ENCODE measurements at regions not wholly inside any gene's neighbourhood (a gene's known extent, or its start where the extent isn't known, plus 50 kb on each side); places are given as distances from the start of the nearest gene placed in this dataset.

DNA sequence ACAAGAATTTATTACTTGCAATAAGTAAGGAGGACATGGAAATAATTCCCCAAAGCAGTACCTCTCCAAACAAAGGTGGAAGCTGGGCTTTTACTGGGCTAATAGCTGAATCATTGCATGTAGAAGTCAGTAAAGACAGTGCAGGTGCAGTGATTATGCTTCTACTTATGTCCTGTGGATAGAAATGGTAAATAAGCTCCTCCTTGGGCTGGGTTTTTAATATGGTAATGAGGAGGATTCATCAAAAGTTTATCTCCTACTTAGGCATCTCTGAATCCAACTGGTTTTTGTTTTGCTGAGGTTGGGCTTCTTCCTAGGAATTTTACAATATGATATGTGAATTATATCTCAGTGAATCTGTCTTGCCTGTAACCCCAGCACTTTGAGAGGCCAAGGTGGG lies 297.4 kb upstream of the MC4R start:
- TF ChIP-seq, protein P1, sequence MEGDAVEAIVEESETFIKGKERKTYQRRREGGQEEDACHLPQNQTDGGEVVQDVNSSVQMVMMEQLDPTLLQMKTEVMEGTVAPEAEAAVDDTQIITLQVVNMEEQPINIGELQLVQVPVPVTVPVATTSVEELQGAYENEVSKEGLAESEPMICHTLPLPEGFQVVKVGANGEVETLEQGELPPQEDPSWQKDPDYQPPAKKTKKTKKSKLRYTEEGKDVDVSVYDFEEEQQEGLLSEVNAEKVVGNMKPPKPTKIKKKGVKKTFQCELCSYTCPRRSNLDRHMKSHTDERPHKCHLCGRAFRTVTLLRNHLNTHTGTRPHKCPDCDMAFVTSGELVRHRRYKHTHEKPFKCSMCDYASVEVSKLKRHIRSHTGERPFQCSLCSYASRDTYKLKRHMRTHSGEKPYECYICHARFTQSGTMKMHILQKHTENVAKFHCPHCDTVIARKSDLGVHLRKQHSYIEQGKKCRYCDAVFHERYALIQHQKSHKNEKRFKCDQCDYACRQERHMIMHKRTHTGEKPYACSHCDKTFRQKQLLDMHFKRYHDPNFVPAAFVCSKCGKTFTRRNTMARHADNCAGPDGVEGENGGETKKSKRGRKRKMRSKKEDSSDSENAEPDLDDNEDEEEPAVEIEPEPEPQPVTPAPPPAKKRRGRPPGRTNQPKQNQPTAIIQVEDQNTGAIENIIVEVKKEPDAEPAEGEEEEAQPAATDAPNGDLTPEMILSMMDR (IDR thresholded peaks at IDR 0.05; ENCODE audit: low read depth, low read length): no peak
- TF ChIP-seq POLR2A (IDR thresholded peaks at IDR 0.05; ENCODE audit: extremely low read depth, insufficient read length): no peak
- no peak for TF ChIP-seq MYC (IDR thresholded peaks at IDR 0.05; ENCODE audit: low read depth, low read length)
- TF ChIP-seq, protein P2, sequence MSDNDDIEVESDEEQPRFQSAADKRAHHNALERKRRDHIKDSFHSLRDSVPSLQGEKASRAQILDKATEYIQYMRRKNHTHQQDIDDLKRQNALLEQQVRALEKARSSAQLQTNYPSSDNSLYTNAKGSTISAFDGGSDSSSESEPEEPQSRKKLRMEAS (IDR thresholded peaks at IDR 0.05; ENCODE audit: low read depth, low read length): no peak

Measured in NB4 (cell line).